ENCODE measurements at regions not wholly inside any gene's neighbourhood (a gene's known extent, or its start where the extent isn't known, plus 50 kb on each side); places are given as distances from the start of the nearest gene placed in this dataset.
"Not testable (repeated sequence)": the region's sequence is repeated elsewhere in the genome, so short reads cannot be mapped to it uniquely, and the experiment has no call there.

- not testable (repeated sequence) for TF ChIP-seq CTCF, EZH2phosphoT487, EZH2 (IDR thresholded peaks at IDR 0.05)
Observed at GRCh38 chr5:36426070-36426469, 124.4 kb upstream of the RANBP3L start.

Data from neural progenitor cell (in vitro differentiated cells).